Upper lobe of left lung (tissue), 6 donors: ENCODE measurements at regions not wholly inside any gene's neighbourhood (a gene's known extent, or its start where the extent isn't known, plus 50 kb on each side); places are given as distances from the start of the nearest gene placed in this dataset.
A peak's percentile ranks its signal among the peaks of the same experiment; 100 is the strongest.

Experiments used
- ATAC-seq, 2 donors: fragments of 200-7000 bp; cut with Tn5 transposase; one replicate each; pipeline ENCODE4 v1.9.1; 2022; ENCODE audit warnings: mild to moderate bottlenecking in 2 of 2, moderate library complexity in 2 of 2; ENCODE audit not compliant: low FRiP score in 2 of 2
- DNase-seq, 2 donors: peaks; one replicate each; pipeline ENCODE4 v3.0.0-alpha.2; 2019 to 2020
- H3K27ac ChIP-seq, 4 donors: fragments of 200-600 bp; sonication (generic); one replicate each; pipeline ENCODE4 v1.5.1; 2016 to 2019
- H3K27me3 ChIP-seq, 4 donors: fragments of 200-600 bp; sonication (generic); one replicate each; pipeline ENCODE4 v1.5.1; 2017 to 2019
- H3K36me3 ChIP-seq, 4 donors: fragments of 200-600 bp; sonication (generic); one replicate each; pipeline ENCODE4 v1.5.1; 2016 to 2019
- H3K4me1 ChIP-seq, 4 donors: fragments of 200-600 bp; sonication (generic); one replicate each; pipeline ENCODE4 v1.5.1; 2018 to 2019
- H3K4me3 ChIP-seq, 4 donors: fragments of 200-600 bp; sonication (generic); one replicate each; pipeline ENCODE4 v1.5.1; 2017 to 2019; ENCODE audit warnings: mild to moderate bottlenecking in 2 of 4, moderate library complexity in 1 of 4
- H3K9me3 ChIP-seq, 4 donors: fragments of 200-600 bp; sonication (generic); one replicate each; pipeline ENCODE4 v1.5.1; 2018 to 2019
- CTCF ChIP-seq, 6 experiments: fragments of 450-650 bp in 4 of 6; fragments of 200-600 bp in 2 of 6; sonication (generic) in 2 of 6; IDR thresholded peaks; one replicate each; pipeline ENCODE4 v1.5.1; 2016 to 2019; ENCODE audit warnings: antibody characterized with exemption in 6 of 6
- EP300 ChIP-seq, 4 donors: sonication (generic); formaldehyde crosslinking; IDR thresholded peaks; one replicate each; pipeline ENCODE4 v1.5.1; 2017; ENCODE audit warnings: antibody characterized with exemption in 4 of 4, control low read depth in 2 of 4
- POLR2A ChIP-seq, 4 donors: fragments of 450-650 bp; IDR thresholded peaks; one replicate each; pipeline ENCODE4 v1.5.1; 2016 to 2017; ENCODE audit warnings: antibody characterized with exemption in 4 of 4, mild to moderate bottlenecking in 2 of 4
- POLR2AphosphoS5 ChIP-seq, 2 donors: sonication (generic); formaldehyde crosslinking; IDR thresholded peaks; one replicate each; pipeline ENCODE4 v1.5.1; 2017; ENCODE audit warnings: antibody characterized with exemption in 2 of 2
- WGBS, 2 donors: methylation state at CpG; one replicate each; pipeline ENCODE4 v1.1.5; 2017 to 2018; 5-methylcytosine and 5-hydroxymethylcytosine counted together
- donor health status: DM: no; HTN: no; CAD: no; lungs with moderate emphysema.
- donor health status: DM: no; HTN: yes; CAD: no; lungs with severe emphysema.

- Histone ChIP-seq H3K4me3 (no peak overlapping the region), H3K27ac (no peak overlapping the region), H3K4me1 (no peaks in the 10 kb centered on the region), H3K9me3 (no peaks in the 10 kb centered on the region), H3K27me3 (no peaks in the 10 kb centered on the region), H3K36me3 (no peaks in the 10 kb centered on the region)
- no peak for TF ChIP-seq POLR2A (IDR thresholded peaks at IDR 0.05)
- TF ChIP-seq POLR2AphosphoS5 (IDR thresholded peaks at IDR 0.05): no peak
- no peak for TF ChIP-seq EP300 (IDR thresholded peaks at IDR 0.05)
- no peak for TF ChIP-seq CTCF (IDR thresholded peaks at IDR 0.05)
- whole genome bisulfite sequencing, 2 donors: 57 to 74% methylated on average over 11 to 13 of the region's 13 CpGs
- DNase-seq: no peak
- peak in 1 of 2 donors; percentile 81 for ATAC-seq
Measured at GRCh38 chr20:48339190-48339985, 488.4 kb downstream of the PREX1 start.

GRCh38 chr20:48338717-48339116 is 489.1 kb downstream of the PREX1 start:
- no peaks in the 10 kb centered on the region for H3K9me3 ChIP-seq
- ATAC-seq (no peak), DNase-seq (no peak)
- H3K27ac ChIP-seq: no peak overlapping the region
- TF ChIP-seq POLR2AphosphoS5 (IDR thresholded peaks at IDR 0.05) (no peak), POLR2A (IDR thresholded peaks at IDR 0.05) (no peak), EP300 (IDR thresholded peaks at IDR 0.05) (no peak), CTCF (IDR thresholded peaks at IDR 0.05) (no peak)
- no peaks in the 10 kb centered on the region for H3K36me3 ChIP-seq
- H3K4me1 ChIP-seq: no peaks in the 10 kb centered on the region
- WGBS, 2 donors: 63 to 82% methylated on average over 7 of the region's 7 CpGs
- no peaks in the 10 kb centered on the region for H3K27me3 ChIP-seq
- H3K4me3 ChIP-seq: no peak overlapping the region

GRCh38 chr20:48336597-48336996 is 491.2 kb downstream of the PREX1 start:
- Histone ChIP-seq H3K36me3 (no peaks in the 10 kb centered on the region), H3K4me1 (no peaks in the 10 kb centered on the region), H3K27me3 (no peaks in the 10 kb centered on the region), H3K9me3 (no peaks in the 10 kb centered on the region), H3K27ac (no peak overlapping the region), H3K4me3 (no peak overlapping the region)
- ATAC-seq: no peak
- WGBS, 2 donors: 80 to 87% methylated on average over 6 of the region's 6 CpGs
- DNase-seq: no peak
- no peak for TF ChIP-seq CTCF (IDR thresholded peaks at IDR 0.05)
- no peak for TF ChIP-seq POLR2AphosphoS5 (IDR thresholded peaks at IDR 0.05)
- TF ChIP-seq EP300 (IDR thresholded peaks at IDR 0.05): no peak
- TF ChIP-seq POLR2A (IDR thresholded peaks at IDR 0.05): no peak

- DNase-seq (no peak), ATAC-seq (no peak)
- H3K4me1 ChIP-seq: no peaks in the 10 kb centered on the region
- H3K27me3 ChIP-seq: no peaks in the 10 kb centered on the region
- 87 to 91% methylated on average over 3 of the region's 3 CpGs for WGBS, 2 donors
- H3K36me3 ChIP-seq: no peaks in the 10 kb centered on the region
- H3K27ac ChIP-seq: no peak overlapping the region
- no peaks in the 10 kb centered on the region for H3K9me3 ChIP-seq
- TF ChIP-seq POLR2AphosphoS5 (IDR thresholded peaks at IDR 0.05) (no peak), CTCF (IDR thresholded peaks at IDR 0.05) (no peak), POLR2A (IDR thresholded peaks at IDR 0.05) (no peak), EP300 (IDR thresholded peaks at IDR 0.05) (no peak)
- no peak overlapping the region for H3K4me3 ChIP-seq
Measured at GRCh38 chr20:48335308-48336050, 492.3 kb downstream of the PREX1 start.
